ENCODE measurements at regions not wholly inside any gene's neighbourhood (a gene's known extent, or its start where the extent isn't known, plus 50 kb on each side); places are given as distances from the start of the nearest gene placed in this dataset.

DNA sequence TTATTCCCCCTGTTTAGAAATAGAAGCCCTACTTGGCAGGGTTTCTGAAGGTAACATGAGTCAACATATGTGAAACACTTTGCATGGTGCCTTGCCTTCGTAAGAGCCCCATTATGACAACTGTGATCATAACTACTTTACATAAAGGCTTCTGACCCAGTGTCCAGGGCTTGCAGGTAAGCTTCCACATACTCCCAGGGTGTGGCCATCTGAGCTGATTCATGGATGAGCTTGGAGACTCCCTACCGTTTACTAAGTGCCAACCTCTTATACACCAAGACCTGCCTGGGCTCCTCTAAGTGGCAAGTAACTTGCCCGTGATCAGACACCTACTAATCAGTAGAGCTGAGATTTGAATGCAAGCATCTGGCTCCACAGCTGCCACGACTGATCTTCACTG lies 62.8 kb upstream of the C5orf58 start:
- FAIRE-seq: no peak
- peaks cover 1 to 13% of the 10 kb centered on the region in 2 experiments; a peak in 4 of 5 replicates for H3K27me3 ChIP-seq (ENCODE audit: control insufficient read depth in 1 of 2, insufficient read depth in 2 of 2, low read length in 2 of 2)

More for the DNA sequence above, 62.8 kb upstream of the C5orf58 start:
- Histone ChIP-seq H3K4me1 (ENCODE audit: insufficient read depth, low read length) (no peaks in the 10 kb centered on the region), H3K79me2 (ENCODE audit: insufficient read depth, low read length) (no peaks in the 10 kb centered on the region), H2AFZ (ENCODE audit: low read length) (no peak overlapping the region), H3K36me3 (replicated peaks in 1 of 2; ENCODE audit: control insufficient read depth in 1 of 2, insufficient read depth in 2 of 2, low read length in 2 of 2) (no peaks in the 10 kb centered on the region), H3K4me3 (replicated peaks in 1 of 3; ENCODE audit: insufficient read depth in 1 of 3, low read depth in 2 of 3, low read length in 3 of 3) (no peak overlapping the region), H4K20me1 (ENCODE audit: insufficient read depth, low read length) (no peaks in the 10 kb centered on the region), H3K9me3 (ENCODE audit: low read length) (no peaks in the 10 kb centered on the region), H3K4me2 (ENCODE audit: low read depth, low read length) (no peak overlapping the region), H3K27ac (ENCODE audit: extremely low read length, insufficient read depth, low read length) (no peak overlapping the region), H3K9ac (ENCODE audit: insufficient read depth, low read depth, low read length) (no peak overlapping the region)
- 27% methylated on average over 3 of the region's 4 CpGs for WGBS (ENCODE audit: low lambda C conversion rate)
- CTCF ChIA-PET (ENCODE audit: low intra/inter-chr PET ratio, low total read pairs): no interaction called here
- in situ Hi-C loops (cut with HindIII; ENCODE audit: extremely low pct_ligation_motif_present, low pct_unique_long_range_greater_than_20kb) (no loop called here), intact Hi-C loops (cut with micrococcal nuclease; ENCODE audit: unreplicated experiment) (no loop called here)
- DNase-seq (ENCODE audit: low spot score): no peak
- POLR2A ChIA-PET: no interaction called here
- BruUV-seq (replicated peaks): no TSS peak
- TF ChIP-seq FOXP1 (IDR thresholded peaks at IDR 0.05): no peak
- no peak for TF ChIP-seq FOXP1 (CRISPR knock-in tag; IDR thresholded peaks at IDR 0.05)
- TF ChIP-seq SP4 (CRISPR knock-in tag; IDR thresholded peaks at IDR 0.05): no peak
- TF ChIP-seq ZNF460 (CRISPR knock-in tag; IDR thresholded peaks at IDR 0.05; ENCODE audit: borderline replicate concordance): no peak
- TF ChIP-seq MTA3 (CRISPR knock-in tag; IDR thresholded peaks at IDR 0.05): no peak
- TF ChIP-seq PREB (CRISPR knock-in tag; IDR thresholded peaks at IDR 0.05): no peak
- TF ChIP-seq ZSCAN25 (CRISPR knock-in tag; IDR thresholded peaks at IDR 0.05): no peak
- no peak for TF ChIP-seq SIX4 (CRISPR knock-in tag; IDR thresholded peaks at IDR 0.05)
- TF ChIP-seq ZNF563 (CRISPR knock-in tag; IDR thresholded peaks at IDR 0.05): no peak
- TF ChIP-seq ZBTB1 (CRISPR knock-in tag; IDR thresholded peaks at IDR 0.05; ENCODE audit: borderline replicate concordance): no peak
- no peak for TF ChIP-seq DDIT3 (CRISPR knock-in tag; IDR thresholded peaks at IDR 0.05)
- no peak for TF ChIP-seq BHLHE40 (IDR thresholded peaks at IDR 0.05; ENCODE audit: low read length)
- no peak for TF ChIP-seq ZNF724P (CRISPR knock-in tag; IDR thresholded peaks at IDR 0.05; ENCODE audit: borderline replicate concordance)
- no peak for TF ChIP-seq RBFOX2 (IDR thresholded peaks at IDR 0.05; ENCODE audit: low read depth, low read length)
- TF ChIP-seq ZNF30 (CRISPR knock-in tag; IDR thresholded peaks at IDR 0.05): no peak
- TF ChIP-seq ZFX (CRISPR knock-in tag; IDR thresholded peaks at IDR 0.05; ENCODE audit: low read depth): no peak
- no peak for TF ChIP-seq ZSCAN12 (CRISPR knock-in tag; IDR thresholded peaks at IDR 0.05)
- no peak for TF ChIP-seq ZNF251 (CRISPR knock-in tag; IDR thresholded peaks at IDR 0.05)
- no peak for ATAC-seq
